T-helper 1 cell treated with Interleukin-12 subunit alpha and Interleukin-12 subunit beta and Interleukin-4 antibody, amounts not matched to agents 30 ng/mL and 1 ng/mL, for 36 hours (primary cell): ENCODE measurements at regions not wholly inside any gene's neighbourhood (a gene's known extent, or its start where the extent isn't known, plus 50 kb on each side); places are given as distances from the start of the nearest gene placed in this dataset.
"Not testable (repeated sequence)": the region's sequence is repeated elsewhere in the genome, so short reads cannot be mapped to it uniquely, and the experiment has no call there.

Source experiments
- intact Hi-C: fragments of 100-400 bp; cut with micrococcal nuclease; formaldehyde crosslinking; loops from one replicate; pipeline ENCODE4 v1.15.1; 2024

DNA sequence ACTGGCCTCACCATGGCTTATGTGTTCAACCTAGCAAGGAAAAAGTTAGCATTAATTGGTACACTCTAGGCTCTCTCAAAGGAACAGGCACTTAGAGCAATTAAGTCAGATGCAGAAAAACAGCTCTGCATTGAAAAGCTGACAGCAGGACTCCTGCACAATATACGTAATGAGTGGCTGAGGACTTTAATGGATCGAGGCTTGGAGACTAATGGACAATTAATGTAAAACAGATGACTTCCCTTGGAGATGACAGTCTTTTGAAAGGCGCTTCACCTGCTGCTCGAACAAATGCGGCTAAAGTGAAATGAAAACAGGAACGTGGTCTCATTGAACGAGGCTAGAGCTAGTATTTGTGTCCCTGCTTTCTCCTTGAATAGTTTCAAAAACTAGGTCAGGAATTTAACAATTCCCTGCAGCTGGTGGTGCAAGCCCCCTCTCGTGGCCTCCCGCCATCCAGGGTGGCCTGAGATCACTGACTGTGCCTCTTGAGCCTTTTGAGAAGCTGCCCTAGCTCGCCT lies 137.1 kb downstream of the ELOVL4 start:
- intact Hi-C loops, result no loop called here

DNA sequence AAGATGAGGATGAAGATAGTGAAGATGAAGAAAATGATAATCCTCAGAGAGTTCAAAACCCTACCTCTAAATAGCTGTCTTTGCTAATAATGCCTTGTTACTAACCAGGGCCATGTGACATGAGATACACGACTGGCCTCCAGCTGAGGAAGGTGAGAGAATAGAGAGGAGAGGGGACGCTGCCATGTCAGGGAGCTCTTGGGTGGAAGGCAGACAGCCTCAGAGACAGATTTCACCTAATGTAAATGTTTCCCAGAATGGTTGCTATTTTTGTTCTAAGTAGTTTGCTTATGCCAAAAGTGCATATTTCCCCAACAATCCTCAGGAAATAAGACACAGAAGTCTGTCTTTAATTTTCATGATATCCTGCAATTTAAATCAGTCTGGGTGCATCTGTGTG lies 138.4 kb downstream of the ELOVL4 start:
- intact Hi-C loops, result no loop called here

GRCh38 chr6:79806661-79807060 lies 140.7 kb downstream of the ELOVL4 start:
- intact Hi-C loops, result not testable (repeated sequence)

DNA sequence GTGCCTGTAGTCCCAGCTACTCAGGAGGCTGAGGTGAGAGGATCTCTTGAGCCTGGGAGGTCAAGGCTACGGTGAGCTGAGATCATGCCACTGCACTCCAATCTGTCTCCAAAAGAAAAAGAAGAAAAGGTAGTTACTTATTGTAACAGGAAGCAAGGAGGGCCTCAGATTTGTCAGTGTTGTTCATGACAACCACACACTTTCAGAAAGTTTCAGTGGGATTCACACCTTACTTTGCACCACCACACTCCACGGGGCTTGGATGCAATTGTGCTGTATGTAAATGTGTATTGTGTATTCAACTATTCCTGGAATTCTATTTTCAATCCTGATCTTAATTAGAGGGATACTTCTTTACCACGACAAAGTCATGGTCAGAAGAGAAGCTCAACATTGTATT lies 142.6 kb downstream of the ELOVL4 start:
- intact Hi-C loops, result no loop called here

DNA sequence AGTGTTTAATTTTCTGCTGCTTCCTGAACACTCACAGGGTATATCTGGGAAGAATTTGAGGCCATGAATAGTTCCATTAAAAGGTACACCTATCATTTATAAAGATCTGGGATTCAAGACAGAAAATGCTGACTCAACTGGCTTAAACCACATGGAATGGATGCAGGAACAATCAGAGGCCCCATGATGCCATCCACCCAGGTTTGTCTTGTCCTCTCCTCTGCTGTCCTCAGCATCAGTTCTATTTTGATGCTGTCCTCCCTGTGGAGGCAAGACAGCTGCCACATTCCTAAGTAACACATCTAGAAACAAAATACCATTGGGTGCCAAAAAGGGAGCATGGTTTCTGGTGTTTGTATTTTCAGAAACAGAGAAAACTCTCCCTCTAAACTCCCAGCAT lies 143.4 kb downstream of the ELOVL4 start:
- intact Hi-C loops, result no loop called here

DNA sequence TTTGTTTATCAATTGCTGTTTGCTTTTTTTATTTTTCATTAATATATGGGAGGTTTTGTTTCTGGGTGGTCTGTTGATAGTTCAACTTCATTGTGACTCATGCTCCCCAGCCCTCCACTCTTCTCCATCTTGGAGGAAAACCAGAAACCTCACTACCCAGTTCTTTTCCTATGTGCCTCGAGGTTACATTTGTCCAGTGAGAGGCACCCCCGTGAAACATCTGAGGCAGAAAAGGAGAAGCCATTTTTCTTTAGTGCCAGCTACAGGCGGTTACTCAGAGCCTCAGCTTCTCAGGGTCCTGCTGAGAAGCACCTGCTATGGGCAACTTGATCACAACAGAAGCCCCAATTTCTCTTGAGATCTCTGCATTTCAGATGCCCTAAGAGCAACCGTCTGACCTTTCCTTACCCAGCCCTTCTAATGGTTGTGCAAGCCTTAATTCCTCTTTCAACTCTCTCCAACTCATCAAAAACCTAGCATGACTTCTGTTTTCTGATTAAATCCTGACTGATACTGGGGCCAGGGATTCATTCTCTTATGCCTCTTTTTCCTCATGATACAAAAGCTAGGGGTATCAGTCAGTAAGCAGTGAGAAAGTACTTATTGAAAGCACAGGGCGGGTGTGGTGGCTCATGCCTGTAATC lies 144.6 kb downstream of the ELOVL4 start:
- intact Hi-C loops, result no loop called here

GRCh38 chr6:79801362-79801761 lies 146.0 kb downstream of the ELOVL4 start:
- intact Hi-C loops, result no loop called here

- intact Hi-C loops, result no loop called here
Observed at GRCh38 chr6:79798841-79799240, 148.5 kb downstream of the ELOVL4 start.

- intact Hi-C loops, result no loop called here
Observed at GRCh38 chr6:79797912-79798311, 149.4 kb downstream of the ELOVL4 start.

DNA sequence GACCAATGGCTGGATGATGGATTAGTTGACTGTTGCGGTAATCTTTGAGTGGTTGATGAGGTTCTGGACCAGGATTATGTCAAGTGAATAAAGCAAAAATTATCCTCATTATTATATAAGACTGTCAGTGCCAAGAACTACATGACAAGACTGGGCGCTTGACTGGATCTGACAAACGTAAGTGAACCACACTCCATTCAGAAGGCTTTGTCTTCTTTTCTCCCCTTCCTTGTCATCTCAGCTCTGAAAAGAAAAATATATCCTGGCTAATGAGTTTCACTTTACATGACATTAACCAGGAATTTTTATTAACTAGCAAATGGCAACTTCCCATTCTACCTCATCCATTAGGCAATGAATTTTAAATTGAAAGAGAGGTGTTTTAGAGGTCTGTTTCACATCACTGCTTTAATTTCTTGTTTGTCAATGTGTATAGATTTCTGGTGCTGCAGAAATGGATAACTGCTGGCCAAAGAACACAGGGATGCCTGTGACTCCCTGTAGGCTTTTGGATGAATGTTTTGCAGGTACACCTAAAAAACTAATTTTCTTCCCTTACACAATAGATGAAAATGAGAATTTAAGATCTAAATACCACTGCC lies 150.1 kb downstream of the ELOVL4 start:
- intact Hi-C loops, result no loop called here

DNA sequence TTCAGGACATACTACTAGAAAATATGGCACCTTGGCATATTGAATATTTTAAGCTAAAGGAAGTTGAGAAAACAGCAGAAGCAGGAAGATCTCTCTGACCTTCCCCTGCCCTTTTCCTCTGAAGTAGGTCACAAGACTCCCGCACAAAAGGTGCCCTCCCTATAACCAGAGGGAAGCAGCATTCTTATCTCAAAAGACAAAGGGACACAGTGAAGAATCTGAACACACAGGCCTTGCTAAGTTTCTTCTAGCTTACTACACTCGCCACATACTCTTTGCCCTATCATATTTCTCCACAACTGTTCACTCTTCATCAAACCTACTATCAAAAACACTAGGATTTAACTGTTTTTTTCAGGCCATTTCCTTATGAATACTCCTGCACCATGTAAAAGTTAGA lies 151.2 kb downstream of the ELOVL4 start:
- intact Hi-C loops, result no loop called here

- intact Hi-C loops, result no loop called here
Observed at GRCh38 chr6:79789896-79790295, 157.5 kb downstream of the ELOVL4 start.

GRCh38 chr6:79788756-79789155 lies 157.6 kb downstream of the SH3BGRL2 start:
- intact Hi-C loops, result no loop called here

DNA sequence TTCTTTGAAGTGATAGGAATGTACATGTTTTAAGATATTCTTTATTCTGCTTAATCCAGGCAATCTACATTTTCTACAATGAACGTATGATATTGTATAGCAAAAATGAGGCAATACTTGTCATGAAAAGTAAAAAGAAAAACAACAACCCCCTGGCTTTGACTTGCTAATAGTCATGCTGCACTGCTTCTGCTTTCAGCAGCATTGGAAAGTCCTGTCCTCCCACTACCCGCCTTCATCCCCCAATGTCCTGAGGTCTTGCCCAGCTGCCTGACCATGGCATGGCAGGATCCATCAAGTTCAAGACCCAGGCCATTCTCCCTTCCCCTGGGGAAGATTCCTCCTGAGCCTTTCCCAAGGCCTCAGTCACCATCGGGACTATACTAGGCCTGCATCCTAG lies 156.5 kb downstream of the SH3BGRL2 start:
- intact Hi-C loops, result no loop called here

DNA sequence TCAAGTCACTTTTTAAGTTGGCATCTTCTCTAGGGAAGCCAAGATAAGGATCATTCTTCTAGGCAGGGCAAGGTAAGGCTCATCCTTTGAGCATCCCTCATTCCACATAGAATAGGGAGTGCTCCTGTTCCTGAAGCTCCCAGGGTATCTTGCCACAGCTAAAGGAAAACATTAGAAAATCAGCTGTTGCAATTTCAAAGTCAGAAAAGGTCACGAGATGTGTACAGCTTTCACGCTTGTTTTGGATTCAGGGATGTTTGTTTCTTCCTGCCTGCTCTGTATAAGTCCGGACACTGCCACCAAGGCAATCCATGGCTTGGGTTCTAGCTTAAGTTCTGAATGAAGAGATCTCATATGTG lies 153.2 kb downstream of the SH3BGRL2 start:
- intact Hi-C loops, result no loop called here

- intact Hi-C loops, result no loop called here
Observed at GRCh38 chr6:79783670-79784394, 152.7 kb downstream of the SH3BGRL2 start.

DNA sequence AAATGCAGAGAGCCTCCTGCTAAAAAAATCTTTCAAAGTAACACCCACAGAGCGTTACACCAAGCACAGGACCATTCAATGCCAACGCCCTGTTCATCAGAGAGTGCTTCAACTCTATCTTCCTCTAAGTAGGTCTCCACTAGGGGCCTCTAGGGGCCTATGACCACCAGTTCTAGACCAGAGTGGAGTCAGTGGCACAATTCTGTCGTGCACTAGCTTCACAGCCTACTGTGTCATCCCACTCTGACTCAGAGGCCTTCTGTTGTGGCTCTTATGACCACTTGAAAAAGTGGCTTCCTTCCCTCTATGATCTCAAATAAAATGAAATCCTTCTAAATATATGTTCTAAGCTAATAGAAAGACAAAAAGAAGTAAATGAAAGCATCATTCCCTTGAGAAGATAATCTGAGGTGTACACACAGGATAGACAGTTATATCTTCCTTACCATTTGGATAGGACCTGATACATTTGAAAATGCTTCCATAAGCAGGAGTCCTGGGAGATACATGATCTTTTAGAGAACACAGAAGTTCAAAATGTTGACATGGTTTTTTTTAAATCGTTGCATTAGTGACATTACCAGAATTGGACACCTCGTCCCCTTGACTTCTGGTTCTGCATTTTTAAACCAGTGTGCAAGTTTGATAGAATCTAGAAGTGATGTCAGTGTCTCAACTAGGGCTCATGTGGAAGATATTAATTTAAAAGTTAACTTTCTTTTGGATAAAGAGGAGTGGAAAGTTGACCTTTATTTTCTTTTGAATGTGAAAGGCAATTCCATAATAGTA lies 151.9 kb downstream of the SH3BGRL2 start:
- intact Hi-C loops, result loop anchor here (1.0 kb wide), 1 partner anchor 307 kb away; no protein-coding TSS in a partner anchor

- intact Hi-C loops, result loop anchor here (1.0 kb wide), 1 partner anchor 308 kb away; no protein-coding TSS in a partner anchor
Observed at GRCh38 chr6:79781916-79782315, 150.8 kb downstream of the SH3BGRL2 start.

GRCh38 chr6:79780881-79781280 lies 149.8 kb downstream of the SH3BGRL2 start:
- intact Hi-C loops, result no loop called here

GRCh38 chr6:79778816-79779215 lies 147.7 kb downstream of the SH3BGRL2 start:
- intact Hi-C loops, result loop anchor here (1.0 to 5.0 kb wide), 11 partner anchors 35 to 1973 kb away; partner anchors contain the start of genes BCKDHB, ELOVL4, HMGN3 and IRAK1BP1
